OCI-LY7 (cell line): ENCODE measurements at regions not wholly inside any gene's neighbourhood (a gene's known extent, or its start where the extent isn't known, plus 50 kb on each side); places are given as distances from the start of the nearest gene placed in this dataset.

Experiments
- BruUV-seq: library from RNA; stranded (reverse); fragments of 400-500 nt; replicated peaks from 2 replicates; lab custom pipeline; 2021; lab: Mats Ljungman, UMichigan
- CTCF ChIA-PET: fragments of 300-600 bp; sonication (Branson Sonifier 250); formaldehyde crosslinking; loops from one replicate; lab custom pipeline; 2022; ENCODE audit warnings: antibody characterized with exemption; ENCODE audit not compliant: unreplicated experiment; lab: Charles Lee
- POLR2A ChIA-PET: fragments of 300-600 bp; sonication (Branson Sonifier 250); formaldehyde crosslinking; loops from one replicate; lab custom pipeline; 2022; ENCODE audit warnings: antibody characterized with exemption; lab: Charles Lee
- DNase-seq: peaks from one replicate; pipeline ENCODE4 v3.0.0-alpha.2; 2015; ENCODE audit warnings: low spot score
- H2AFZ ChIP-seq: fragments of 200-600 bp; sonication (generic), shearing (Covaris generic); 2 replicates; pipeline ENCODE4 v1.6.1; 2014; ENCODE audit warnings: mild to moderate bottlenecking, antibody characterized with exemption, low read length, moderate library complexity
- H3K27ac ChIP-seq: fragments of 200-600 bp; sonication (generic); 2 replicates; pipeline ENCODE4 v1.5.1; 2014; ENCODE audit warnings: mixed run types, low read depth, mild to moderate bottlenecking, moderate library complexity, low read length, inconsistent platforms; ENCODE audit not compliant: poor library complexity, severe bottlenecking
- H3K36me3 ChIP-seq: fragments of 200-600 bp; sonication (generic); 2 replicates; pipeline ENCODE4 v1.6.1; 2014; ENCODE audit warnings: mild to moderate bottlenecking, antibody characterized with exemption, low read length, moderate library complexity, mixed read lengths; ENCODE audit not compliant: insufficient read depth
- H3K4me1 ChIP-seq: fragments of 200-600 bp; sonication (generic); 2 replicates; pipeline ENCODE4 v1.5.1; 2014; ENCODE audit warnings: mild to moderate bottlenecking, low read length; ENCODE audit not compliant: insufficient read depth, poor library complexity, severe bottlenecking
- H3K4me2 ChIP-seq: fragments of 200-600 bp; sonication (generic); 2 replicates; pipeline ENCODE4 v1.6.1; 2014; ENCODE audit warnings: mild to moderate bottlenecking, low read length
- H3K4me3 ChIP-seq: fragments of 200-600 bp; sonication (generic); 2 replicates; pipeline ENCODE4 v1.5.1; 2014; ENCODE audit warnings: mild to moderate bottlenecking, low read depth, low read length; ENCODE audit not compliant: poor library complexity, severe bottlenecking
- H3K79me2 ChIP-seq: fragments of 200-600 bp; sonication (generic); 2 replicates; pipeline ENCODE4 v1.6.1; 2016; ENCODE audit warnings: low read depth, mild to moderate bottlenecking, low read length, moderate library complexity, mixed read lengths; ENCODE audit not compliant: insufficient read depth
- H3K9me2 ChIP-seq: fragments of 200-600 bp; sonication (generic); 2 replicates; pipeline ENCODE4 v1.6.1; 2016; ENCODE audit warnings: mild to moderate bottlenecking, low read length, mixed read lengths; ENCODE audit not compliant: insufficient read depth
- H3K9me3 ChIP-seq: fragments of 200-600 bp; sonication (generic); 2 replicates; pipeline ENCODE4 v1.6.1; 2014; ENCODE audit warnings: mild to moderate bottlenecking, mixed run types, low read length, mixed read lengths
- H4K20me1 ChIP-seq: fragments of 200-600 bp; sonication (generic); 2 replicates; pipeline ENCODE4 v1.6.1; 2014; ENCODE audit warnings: mild to moderate bottlenecking, antibody characterized with exemption, low read length, moderate library complexity, mixed read lengths; ENCODE audit not compliant: insufficient read depth
- CTCF ChIP-seq: fragments of 200-600 bp; sonication (generic); conservative IDR thresholded peaks from 2 replicates; pipeline ENCODE4 v1.5.1; 2014; ENCODE audit warnings: mild to moderate bottlenecking, antibody characterized with exemption, low read length, moderate library complexity, mixed read lengths
- EZH2phosphoT487 ChIP-seq: fragments of 200-600 bp; sonication (generic); IDR thresholded peaks from 2 replicates; pipeline ENCODE4 v1.6.1; 2018; ENCODE audit warnings: low read depth, borderline replicate concordance, mild to moderate bottlenecking, mixed run types, antibody characterized with exemption, low read length, moderate library complexity, mixed read lengths
- intact Hi-C: fragments of 100-400 bp; cut with micrococcal nuclease; formaldehyde crosslinking; loops from one replicate; pipeline ENCODE4 v1.10.0; 2022; ENCODE audit not compliant: unreplicated experiment

- Histone ChIP-seq H3K27ac (no peak overlapping the region), H3K36me3 (no peaks in the 10 kb centered on the region), H3K9me3 (no peaks in the 10 kb centered on the region), H3K4me2 (no peak overlapping the region), H3K79me2 (no peaks in the 10 kb centered on the region), H3K9me2 (no peaks in the 10 kb centered on the region), H2AFZ (no peak overlapping the region), H4K20me1 (no peaks in the 10 kb centered on the region), H3K4me1 (no peaks in the 10 kb centered on the region), H3K4me3 (no peak overlapping the region)
- no peak for TF ChIP-seq CTCF
- TF ChIP-seq EZH2phosphoT487, result no peak
- intact Hi-C loops, result no loop called here
- no peak for DNase-seq
- POLR2A ChIA-PET, result no interaction called here
- CTCF ChIA-PET, result no interaction called here
- BruUV-seq, result no TSS peak
These were observed 288.0 kb upstream of the POU3F2 start for GRCh38 chr6:98546376-98546775.

DNA sequence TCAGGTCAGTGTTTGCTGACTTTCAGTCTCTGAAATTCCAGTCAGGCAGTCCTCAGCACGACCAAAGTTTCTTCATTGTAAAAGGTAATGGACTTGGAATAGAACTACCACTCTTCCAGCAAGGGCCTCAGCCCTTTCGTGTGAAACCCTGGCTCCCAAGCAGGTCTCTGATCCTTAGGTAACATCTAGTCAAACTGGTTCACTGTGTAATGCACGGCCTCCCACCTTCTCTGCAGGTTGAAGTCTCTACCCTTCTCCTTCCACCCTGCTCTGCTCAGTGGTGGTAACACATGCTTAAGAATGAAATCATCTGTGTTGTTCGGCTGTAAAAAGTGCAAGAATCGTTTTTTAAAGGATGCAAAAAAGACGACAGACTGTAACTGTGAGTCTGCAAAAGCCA, 287.2 kb upstream of the POU3F2 start:
- no peak overlapping the region for H3K27ac ChIP-seq
- H4K20me1 ChIP-seq, result no peaks in the 10 kb centered on the region
- POLR2A ChIA-PET, result no interaction called here
- H3K9me3 ChIP-seq, result no peaks in the 10 kb centered on the region
- H2AFZ ChIP-seq, result no peak overlapping the region
- intact Hi-C loops, result no loop called here
- TF ChIP-seq EZH2phosphoT487 (no peak), CTCF (no peak)
- H3K4me1 ChIP-seq, result no peaks in the 10 kb centered on the region
- H3K4me2 ChIP-seq, result no peak overlapping the region
- CTCF ChIA-PET, result no interaction called here
- BruUV-seq, result no TSS peak
- H3K9me2 ChIP-seq, result no peaks in the 10 kb centered on the region
- H3K4me3 ChIP-seq, result no peak overlapping the region
- no peak for DNase-seq
- no peaks in the 10 kb centered on the region for H3K79me2 ChIP-seq
- H3K36me3 ChIP-seq, result no peaks in the 10 kb centered on the region

DNA sequence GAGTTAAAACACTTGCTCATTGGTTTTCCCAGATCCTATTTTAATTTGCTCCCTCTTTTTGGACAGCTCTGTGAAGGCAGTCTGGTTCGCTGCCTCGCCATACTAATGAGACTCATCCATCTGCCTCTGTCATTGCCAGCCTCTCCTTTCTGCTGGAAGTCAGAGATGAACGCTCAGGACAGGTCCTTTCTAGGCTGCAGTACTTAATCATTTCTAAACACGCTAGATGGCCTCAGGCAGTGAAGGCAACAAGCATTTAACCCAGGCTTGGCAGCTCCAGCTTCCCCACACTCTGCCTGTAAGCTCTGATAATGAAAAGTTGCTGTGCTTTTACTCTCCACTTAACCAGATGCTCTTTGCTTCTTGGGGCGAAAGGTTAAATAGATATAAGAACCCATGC, 286.7 kb upstream of the POU3F2 start:
- H3K27ac ChIP-seq, result no peak overlapping the region
- CTCF ChIA-PET, result no interaction called here
- no peak overlapping the region for H2AFZ ChIP-seq
- TF ChIP-seq CTCF, result no peak
- TF ChIP-seq EZH2phosphoT487, result no peak
- no peak overlapping the region for H3K4me2 ChIP-seq
- no peaks in the 10 kb centered on the region for H3K9me3 ChIP-seq
- no TSS peak for BruUV-seq
- no peaks in the 10 kb centered on the region for H4K20me1 ChIP-seq
- H3K9me2 ChIP-seq, result no peaks in the 10 kb centered on the region
- intact Hi-C loops, result no loop called here
- POLR2A ChIA-PET, result no interaction called here
- no peaks in the 10 kb centered on the region for H3K4me1 ChIP-seq
- H3K36me3 ChIP-seq, result no peaks in the 10 kb centered on the region
- H3K79me2 ChIP-seq, result no peaks in the 10 kb centered on the region
- no peak overlapping the region for H3K4me3 ChIP-seq
- DNase-seq, result no peak
